Stomach (tissue), 4 donors: ENCODE measurements at regions not wholly inside any gene's neighbourhood (a gene's known extent, or its start where the extent isn't known, plus 50 kb on each side); places are given as distances from the start of the nearest gene placed in this dataset.

ENCODE experiments used
- CTCF ChIP-seq, 7 experiments: fragments of 450-650 bp in 4 of 7; fragments of 200-600 bp in 3 of 7; sonication (generic) in 3 of 7; IDR thresholded peaks; one replicate each; pipeline ENCODE4 v1.5.1; 2016 to 2019; ENCODE audit warnings: antibody characterized with exemption in 7 of 7, control low read depth in 2 of 7, mild to moderate bottlenecking in 1 of 7
- EP300 ChIP-seq: sonication (generic); formaldehyde crosslinking; IDR thresholded peaks from one replicate; pipeline ENCODE4 v1.6.1; 2017; ENCODE audit warnings: antibody characterized with exemption

GRCh38 chr16:17724242-17724898 lies 253.6 kb upstream of the XYLT1 start:
- TF ChIP-seq EP300 (no peak), CTCF (IDR thresholded peaks at IDR 0.05) (no peak)
